ENCODE measurements at regions not wholly inside any gene's neighbourhood (a gene's known extent, or its start where the extent isn't known, plus 50 kb on each side); places are given as distances from the start of the nearest gene placed in this dataset.

DNA sequence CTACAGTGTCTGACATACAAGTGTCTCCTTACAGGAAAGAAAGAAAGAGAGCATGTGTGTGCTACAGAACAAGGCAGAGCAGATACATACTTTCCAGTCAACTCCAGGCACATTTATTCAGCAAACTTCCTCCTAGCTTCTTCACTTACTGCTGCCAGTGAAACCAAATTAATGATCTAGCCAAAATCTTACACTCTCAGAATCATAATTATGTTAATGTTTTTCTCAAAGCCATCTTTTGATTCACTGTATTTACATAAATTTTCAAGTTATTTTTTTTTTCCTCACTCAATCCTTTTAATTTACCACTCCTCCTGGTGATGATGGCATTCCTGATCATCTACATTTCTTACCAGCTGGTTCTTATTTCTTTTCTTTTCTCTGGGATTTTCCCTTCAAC is 326.7 kb downstream of the IGSF11 start:
- TF ChIP-seq, protein P1, sequence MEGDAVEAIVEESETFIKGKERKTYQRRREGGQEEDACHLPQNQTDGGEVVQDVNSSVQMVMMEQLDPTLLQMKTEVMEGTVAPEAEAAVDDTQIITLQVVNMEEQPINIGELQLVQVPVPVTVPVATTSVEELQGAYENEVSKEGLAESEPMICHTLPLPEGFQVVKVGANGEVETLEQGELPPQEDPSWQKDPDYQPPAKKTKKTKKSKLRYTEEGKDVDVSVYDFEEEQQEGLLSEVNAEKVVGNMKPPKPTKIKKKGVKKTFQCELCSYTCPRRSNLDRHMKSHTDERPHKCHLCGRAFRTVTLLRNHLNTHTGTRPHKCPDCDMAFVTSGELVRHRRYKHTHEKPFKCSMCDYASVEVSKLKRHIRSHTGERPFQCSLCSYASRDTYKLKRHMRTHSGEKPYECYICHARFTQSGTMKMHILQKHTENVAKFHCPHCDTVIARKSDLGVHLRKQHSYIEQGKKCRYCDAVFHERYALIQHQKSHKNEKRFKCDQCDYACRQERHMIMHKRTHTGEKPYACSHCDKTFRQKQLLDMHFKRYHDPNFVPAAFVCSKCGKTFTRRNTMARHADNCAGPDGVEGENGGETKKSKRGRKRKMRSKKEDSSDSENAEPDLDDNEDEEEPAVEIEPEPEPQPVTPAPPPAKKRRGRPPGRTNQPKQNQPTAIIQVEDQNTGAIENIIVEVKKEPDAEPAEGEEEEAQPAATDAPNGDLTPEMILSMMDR (IDR thresholded peaks at IDR 0.05): no peak
- no peak for TF ChIP-seq POLR2A (IDR thresholded peaks at IDR 0.05)

All from adrenal gland (tissue), 5 donors.